ENCODE measurements at regions not wholly inside any gene's neighbourhood (a gene's known extent, or its start where the extent isn't known, plus 50 kb on each side); places are given as distances from the start of the nearest gene placed in this dataset.
"Not testable (repeated sequence)": the region's sequence is repeated elsewhere in the genome, so short reads cannot be mapped to it uniquely, and the experiment has no call there.

DNA sequence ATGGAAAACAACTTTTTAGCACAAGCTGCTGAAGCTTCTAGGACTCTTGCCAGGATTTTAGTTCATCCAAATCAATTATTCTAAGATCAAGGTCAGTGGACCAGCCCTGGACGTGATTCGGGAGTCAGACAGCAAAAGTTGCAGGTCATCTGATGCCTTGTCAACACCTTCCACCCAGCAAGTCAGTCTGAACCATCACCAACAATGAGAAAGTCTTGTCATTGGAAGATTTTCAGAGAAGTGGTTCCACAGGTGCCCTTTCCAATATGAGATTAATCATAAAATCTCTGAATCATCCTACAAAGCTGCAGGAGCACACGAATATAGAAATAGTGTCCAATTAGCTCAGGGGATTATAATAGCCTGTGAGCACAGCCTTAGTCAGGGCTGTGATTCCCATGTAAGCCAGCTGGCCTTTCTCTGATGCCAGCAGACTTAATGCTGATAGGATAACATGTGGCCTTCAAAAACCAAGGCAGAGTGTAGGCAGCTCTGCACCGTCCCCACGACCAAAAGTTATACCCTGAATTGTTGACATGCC, 445.0 kb upstream of the TRPC7 start:
- DNase-seq: no peak

DNA sequence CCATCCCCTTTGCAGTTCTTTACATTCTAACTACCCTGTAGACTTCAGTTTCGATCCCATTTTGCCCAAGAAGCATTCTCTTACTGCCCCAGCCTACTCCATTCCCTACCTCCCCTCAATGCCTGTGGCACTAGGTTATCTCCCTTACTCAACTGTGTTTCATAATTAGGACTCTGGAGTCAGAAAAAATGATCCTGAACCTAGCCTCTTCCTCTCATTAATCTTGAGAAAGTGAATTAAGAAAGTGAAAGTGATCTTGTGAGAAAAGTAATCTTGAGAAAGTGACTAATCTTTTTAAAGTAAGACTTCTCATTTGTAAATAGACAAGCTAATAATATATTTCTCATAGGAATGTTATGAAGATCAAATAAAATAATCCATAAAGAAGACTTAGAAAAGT, 444.0 kb upstream of the TRPC7 start:
- no peak for DNase-seq

DNA sequence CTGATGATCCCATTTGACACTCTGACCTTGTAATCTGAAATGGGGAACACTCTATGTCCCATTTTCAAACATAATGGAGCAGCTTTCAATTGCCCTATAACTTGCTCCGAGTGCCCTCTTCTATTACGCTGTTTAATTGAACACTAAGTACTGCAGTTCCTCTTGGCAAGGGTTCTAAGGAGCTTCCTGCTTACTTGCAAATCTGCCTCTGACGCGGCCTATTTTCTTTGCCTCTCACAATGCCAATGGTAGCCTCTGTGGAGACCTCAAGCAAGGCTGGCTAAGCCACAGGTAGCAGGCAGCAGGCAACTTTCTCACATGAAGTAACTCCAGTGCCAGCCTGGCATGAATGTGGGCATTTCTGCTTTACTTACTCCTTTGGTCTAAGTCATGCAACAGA, 443.4 kb upstream of the TRPC7 start:
- no peak for DNase-seq

DNA sequence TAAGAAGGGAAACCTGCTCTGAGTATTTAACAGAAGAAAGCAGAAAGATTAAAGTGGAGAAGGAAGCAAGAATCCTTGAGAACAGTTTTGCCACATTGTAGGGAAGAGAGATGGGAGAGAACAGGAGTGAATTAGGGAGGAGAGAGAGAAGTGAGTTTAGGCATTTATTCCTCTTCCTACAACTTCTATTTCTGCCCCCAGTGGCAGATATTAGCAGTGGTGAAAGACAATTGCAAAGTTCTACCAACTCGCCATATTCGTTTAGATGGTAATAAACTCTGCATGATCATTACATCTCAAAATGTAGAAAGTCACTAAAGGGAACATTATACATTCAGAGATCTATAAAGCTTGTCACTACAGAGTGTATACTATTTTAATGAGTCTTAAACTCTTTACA, 440.1 kb upstream of the TRPC7 start:
- DNase-seq: no peak

DNA sequence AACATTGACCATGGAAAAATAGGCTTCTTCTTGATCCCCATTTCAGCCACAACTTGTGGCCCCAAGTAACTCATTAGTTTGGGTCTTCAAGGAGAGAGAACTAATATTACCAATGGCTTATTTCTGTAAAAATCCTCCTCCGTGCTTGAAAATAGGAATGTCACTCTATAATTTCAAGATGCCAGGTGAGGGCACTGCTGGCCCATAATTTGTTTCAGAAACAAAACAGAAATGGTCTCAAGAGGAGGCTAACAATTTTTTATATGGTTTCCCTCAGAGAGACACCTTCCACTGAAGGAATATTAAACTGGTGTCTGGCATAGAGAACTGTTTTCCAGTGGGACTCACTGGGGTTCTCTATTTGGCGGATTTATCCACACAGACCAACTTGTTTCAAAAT, 437.0 kb upstream of the TRPC7 start:
- peak; percentile 33 for DNase-seq

DNA sequence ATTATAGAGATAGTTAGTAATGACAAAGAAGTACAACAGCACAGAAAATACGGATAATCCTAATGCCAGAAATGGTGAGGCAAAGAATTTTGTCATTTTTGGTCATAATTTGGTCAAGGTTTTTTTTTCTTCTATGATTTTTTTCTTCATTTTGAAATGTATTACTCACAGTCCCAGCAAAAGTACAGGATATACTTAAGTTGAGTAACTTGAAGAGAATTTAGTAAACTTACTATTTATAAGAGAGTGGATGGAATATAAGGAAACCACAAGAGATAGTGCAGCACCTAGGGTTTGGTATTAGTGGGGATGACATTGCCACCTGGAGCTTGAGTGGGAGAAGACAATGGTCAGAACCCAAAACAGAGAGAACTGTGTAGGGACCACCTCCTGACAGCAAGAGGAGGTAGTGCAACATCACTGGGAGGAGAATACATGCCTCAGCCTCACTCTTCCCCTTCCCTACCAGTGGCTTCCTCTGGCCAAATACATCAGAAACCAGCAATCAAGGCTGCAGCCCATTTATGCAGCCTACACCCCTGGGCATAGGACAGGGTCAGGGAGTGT, 434.5 kb upstream of the TRPC7 start:
- DNase-seq: no peak

DNA sequence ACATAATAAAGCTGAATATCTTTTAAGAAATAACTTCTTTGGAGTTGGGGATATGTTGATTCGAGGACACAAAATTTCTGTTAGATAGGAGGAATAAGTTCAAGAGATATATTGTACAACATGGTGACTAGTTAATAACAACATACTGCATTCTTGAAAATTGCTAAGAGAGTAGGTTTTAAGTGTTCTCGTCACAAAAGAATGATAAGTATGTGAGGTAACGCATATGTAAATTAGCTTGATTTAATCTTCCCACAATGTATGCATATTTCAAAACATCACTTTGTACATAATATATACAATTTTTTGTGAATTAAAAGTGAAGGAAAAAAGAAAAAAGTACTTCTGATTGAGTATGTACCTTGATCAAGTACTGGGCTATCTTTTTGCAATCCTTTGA, 428.0 kb upstream of the TRPC7 start:
- DNase-seq: no peak

DNA sequence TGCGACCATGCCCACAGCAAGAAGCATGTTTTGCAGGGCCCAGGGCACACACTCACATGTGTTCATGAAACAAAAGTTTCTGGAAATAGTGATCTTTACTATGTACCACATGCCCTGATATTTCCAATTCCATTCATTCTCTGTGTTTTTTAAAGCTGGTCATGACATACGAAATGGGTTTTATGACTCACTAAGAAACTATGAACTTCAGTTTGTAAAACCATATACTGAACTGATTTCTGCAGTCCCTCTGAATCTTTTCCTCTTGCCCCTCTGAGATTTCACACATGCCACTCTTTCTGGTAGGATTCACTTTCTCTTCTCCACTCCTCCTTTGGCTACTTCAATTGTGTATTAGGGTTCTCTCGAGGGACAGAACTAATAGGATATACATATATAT, 416.1 kb upstream of the TRPC7 start:
- no peak for DNase-seq

DNA sequence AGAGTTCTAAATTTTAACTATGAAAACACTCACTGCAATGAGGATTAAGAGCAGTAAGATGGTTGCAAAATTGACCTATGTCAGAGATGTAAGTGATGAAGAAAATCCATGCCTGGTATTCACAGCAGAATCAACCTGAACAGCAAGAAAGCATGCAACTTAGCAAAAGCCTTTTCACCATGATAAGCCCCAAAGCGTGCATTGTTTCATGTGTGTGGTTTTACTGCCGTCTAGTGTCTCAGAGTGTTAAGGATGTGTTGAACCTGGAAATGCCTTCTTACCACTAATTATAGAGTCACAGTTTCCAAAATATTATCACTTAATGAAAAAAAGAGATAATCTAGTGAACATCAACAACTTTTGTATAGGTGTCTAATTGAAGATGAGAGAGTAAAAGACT, 415.2 kb upstream of the TRPC7 start:
- DNase-seq: no peak

DNA sequence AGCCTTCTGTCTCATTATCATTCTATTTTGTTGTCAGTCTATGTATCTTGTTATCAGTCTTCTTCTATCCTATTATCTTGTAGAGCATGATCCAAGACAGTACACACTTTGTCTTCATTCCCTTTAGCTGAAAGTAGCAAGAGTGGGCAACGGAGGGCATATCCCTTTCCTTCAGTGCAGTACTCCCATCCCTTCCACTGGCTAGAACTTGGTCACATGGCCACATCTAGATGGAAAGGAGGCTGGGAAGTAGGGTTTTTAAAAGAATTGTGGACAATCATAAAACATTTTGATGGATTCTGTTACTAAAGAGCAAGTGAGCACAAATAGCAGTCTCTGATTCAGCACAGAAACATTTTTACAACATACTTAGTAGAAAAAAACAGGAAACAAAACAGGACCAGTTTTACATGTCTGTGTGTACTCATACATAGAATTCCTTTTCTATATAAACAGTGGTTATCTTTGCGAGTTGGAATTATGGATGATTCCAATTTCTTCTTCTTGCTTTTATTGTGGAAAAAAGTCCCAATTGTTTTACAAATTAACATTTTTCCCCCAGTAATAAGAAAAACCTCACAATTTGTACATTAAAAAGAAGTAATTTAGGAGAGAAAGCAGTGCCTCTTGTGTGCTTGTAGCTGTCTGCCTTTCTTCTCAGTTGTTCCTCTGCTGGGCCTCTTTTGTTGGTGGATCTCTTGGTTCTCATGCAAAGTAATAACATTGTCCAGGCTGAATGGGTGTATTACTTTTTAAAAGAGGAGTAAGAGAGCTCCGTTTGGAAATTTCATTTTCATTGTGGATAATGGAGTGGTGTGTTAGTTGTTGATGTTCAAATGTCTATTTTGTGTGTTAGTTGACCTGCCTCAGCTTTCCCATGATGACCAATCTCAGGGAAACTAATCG, 410.9 kb upstream of the TRPC7 start:
- DNase-seq: no peak

DNA sequence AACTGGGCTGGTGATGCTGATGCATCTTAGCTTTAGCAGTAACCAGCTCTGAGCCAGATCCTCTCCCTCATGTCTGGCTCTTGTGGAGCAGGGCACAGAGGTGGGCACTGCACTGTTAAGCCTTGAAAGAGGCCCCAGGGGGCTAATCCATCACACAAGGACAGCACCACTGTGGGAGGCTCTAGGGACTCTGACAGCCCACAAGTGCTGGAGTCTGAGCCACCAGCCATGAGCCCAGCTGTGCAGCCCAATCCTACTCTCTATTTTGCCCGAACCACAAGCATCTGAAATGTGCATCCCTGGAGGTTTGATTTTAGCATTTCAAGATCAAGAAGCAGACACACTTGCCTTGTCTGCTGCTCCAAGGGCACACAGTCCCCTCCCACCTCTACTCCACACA, 407.1 kb upstream of the TRPC7 start:
- DNase-seq: no peak

DNA sequence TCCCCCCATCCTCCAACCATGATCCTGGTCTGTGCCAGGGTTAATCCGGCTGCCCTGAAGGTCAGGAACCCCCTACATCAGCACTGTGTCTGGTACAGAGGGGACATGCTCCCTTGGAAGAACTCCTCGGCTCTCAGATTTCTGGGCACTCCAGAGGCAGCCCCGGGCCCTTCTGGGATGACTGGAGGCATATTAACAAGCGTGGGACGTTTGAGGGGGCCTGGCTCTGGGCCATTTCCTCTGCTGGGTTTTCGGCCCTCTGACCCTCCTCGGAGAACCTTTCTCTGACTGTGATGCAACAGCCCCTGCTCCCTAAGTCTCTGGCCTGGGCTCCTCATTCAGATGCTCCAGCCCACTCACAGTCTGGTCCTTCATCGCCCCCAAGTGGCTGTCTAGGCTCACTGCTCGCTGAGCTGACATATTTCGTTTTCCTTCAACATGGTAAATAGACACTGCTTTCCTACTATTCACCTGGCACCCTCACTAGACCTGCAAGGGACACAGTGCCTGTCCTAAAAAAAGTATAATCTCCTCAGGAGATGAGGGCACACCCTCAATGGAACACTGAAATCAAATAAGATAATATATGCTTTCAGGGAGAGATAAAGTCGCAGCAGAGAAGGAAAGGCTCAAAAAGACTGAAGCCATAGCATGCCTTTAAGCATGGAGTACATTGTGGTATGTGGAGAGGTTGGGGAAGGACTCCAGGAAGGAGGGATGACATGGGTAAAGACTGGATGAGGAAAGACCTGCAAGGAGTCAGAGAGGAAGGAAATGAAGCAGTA, 404.7 kb upstream of the TRPC7 start:
- no peak for DNase-seq

DNA sequence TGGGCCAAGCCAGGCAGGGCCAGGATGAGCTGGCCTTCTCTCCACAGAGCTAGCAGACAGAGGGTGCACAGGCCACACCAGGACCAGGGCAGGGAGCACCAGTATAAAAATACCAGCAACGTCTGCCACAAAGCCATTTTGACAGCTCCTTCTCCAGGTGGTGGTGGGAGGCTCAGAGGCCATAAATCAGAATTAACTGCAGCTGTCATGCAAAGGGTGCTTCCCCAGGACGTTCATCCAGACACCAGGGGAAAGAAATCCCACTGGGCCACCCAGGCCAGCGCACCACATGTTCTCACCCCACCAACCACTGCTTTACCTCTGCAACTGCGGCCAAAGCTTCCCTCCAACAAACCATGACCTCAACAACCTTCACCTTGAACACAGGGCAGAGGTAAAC, 403.7 kb upstream of the TRPC7 start:
- DNase-seq: no peak

DNA sequence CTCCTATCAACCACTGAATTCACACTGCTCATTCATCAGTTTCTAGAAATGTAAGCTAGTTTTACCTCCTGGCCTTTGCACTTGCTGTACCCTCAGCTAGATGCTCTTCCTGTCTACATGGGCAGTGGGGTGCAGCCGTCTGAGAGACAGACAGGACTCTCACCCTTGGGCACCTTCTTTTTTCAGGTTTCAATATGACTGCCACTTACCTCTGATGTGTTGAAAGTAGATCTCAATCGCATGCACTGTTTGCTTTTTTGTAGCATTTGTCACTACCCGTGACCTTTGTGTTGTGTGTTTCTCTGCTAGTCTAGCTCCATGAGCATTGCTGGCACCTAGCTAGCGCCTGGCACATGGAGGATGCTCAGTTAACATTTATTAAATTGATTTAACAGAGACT, 403.1 kb upstream of the TRPC7 start:
- DNase-seq: no peak

DNA sequence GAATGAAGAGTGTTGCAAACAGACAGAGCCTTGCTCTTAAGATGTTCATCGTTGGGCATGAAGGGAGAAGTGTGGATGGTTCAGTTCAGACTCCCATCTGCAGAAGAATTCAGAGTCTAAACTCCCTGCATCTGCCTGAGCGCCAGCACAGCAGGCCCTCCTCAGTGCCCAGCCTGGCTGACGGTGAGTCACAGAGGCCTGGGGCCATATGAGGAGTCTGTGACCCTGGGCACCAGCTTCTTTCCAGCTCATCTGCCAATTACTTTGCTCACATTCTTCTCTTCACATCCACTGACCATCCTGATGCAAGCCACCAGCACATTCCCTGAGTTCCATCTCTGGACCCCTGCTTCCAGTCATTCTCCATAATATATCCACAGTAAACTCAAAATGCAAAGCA, 401.1 kb upstream of the TRPC7 start:
- DNase-seq: no peak

DNA sequence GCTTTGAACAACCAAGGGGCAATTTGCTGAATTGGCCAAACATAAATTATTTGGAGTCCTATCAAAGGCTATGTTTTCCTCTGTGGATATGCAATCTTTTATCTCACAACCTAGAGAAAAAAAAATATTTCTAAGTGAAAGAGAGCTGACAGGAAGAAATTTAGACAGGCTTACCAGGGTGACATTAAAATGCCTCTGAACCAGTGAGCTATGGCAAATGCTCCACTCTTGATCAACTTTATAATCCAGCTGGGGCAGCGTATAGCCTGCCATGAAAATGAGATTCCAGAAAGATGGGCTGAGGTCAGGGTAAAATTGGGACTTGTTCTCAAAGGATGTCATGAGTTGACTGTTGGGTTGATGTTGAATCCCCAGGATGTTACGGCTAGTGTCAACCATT, 399.3 kb upstream of the TRPC7 start:
- DNase-seq: no peak

DNA sequence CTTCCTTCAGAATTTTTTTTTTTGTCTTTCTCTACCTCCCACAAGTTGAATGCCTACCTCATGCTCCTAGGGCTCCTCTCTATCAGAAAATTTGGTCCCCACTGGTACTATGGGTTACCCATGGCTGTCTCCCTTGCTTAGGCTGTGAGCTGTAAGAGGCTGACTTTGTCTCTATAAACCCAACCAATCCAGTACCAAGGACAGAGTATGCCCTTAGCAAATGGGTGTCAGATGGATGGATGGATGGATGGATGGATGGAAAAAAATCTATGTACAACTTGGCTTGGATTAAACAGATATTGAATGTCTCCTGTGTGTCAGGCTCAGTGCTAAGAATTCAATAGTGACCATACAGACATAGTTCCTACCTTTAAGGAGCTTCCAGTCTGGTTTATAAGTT, 398.2 kb upstream of the TRPC7 start:
- DNase-seq: no peak

DNA sequence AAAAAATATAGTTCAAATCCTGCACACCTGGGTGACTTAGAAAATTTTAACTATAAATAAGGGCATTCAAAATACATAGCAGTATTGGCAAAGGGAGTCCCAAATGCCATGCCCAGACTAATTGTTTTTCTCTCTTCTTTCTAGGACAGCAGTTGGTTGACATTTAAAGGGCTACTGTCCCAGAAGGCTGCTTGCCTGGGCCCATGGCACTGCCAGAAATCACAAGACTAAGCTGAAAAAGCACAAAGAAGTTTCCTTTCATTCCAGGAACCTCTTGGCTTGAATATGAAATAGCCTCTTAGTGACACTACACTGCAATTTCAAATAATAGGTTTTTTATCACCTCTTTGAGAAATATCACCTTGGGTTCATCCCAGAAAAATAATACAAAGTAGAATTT, 388.9 kb upstream of the TRPC7 start:
- DNase-seq: no peak

DNA sequence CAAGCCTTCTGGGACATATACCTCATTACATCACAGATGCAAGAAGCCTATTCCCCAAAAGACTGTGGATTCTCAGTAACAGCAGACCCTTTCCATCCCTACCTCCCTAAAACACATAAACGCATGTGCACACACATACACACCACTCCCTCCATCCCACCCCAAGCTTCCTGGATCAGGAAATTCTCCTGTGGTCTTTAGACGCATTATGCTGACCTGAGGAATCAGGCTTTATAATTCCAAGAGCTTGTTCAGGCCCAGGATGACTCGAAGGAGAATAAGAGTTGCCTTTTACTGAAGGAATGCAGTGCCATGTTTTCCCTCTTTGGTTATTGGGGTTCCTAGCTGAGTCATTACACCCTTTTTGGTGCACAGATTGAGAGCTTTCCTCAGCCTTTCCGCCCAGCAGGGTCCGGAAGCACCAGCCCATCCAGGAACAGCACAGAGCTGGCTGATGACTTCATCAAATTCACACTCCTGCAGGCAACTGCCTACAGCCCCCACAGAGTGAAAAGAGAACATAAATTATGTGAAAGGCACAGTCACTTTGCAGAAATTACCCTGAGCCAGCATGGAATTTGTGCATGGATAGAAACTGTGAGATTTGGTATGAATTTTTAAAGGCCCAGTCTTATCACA, 385.0 kb upstream of the TRPC7 start:
- no peak for DNase-seq

DNA sequence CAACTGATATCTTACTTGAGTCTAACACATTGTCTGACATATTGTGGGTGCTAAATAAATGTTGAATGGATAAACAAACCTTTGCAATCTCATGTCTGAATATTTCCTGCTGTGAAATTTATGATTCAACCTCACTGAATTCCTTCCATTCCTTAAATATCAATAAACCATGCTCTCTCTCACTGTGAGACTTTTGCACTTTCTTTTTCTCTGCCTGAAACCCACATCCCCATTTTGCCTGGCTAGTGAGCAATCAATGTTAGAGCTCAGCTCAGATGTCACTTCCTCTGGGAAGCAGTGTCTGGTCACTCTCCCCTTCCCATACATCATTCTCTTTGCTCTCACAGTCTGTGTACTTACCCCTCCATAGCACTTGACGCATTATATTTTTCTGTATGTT, 383.7 kb upstream of the TRPC7 start:
- no peak for DNase-seq

DNA sequence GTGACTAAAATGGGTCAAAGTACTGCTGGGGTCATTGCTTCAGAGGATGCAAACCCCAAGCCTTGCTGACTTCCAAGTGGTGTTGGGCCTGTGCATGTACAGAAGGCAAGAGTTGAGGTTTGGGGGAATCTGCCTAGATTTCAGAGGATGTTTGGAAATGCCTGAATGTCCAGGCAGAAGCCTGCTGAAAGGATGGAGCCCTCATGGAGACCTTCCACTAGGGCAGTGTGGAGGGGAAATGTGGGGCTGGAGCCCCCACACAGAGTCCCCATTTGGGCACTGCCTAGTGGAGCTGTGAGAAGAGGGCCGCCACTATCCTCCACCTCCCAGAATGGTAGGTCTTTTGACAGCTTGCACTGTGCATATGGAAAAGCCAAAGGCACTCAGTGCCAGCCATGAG, 377.7 kb upstream of the TRPC7 start:
- no peak for DNase-seq

DNA sequence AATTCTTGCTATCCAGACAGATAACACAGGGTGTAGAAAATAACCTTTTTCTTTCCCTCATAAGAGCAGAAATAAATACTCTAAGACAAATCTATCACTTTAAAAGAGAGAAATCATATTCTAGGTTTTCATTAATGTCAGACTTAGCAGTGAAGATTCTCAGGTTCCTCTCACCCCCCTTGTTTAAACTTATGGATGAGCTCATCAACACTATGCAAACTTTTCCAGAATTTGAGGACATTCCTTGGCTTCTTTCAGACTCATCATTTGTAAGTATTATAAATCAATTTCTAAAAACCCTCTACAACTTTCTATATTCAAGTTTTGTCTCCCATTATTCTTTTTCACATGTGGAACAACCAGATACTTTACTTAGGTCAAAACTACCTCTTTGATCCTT, 374.9 kb upstream of the TRPC7 start:
- no peak for DNase-seq

DNA sequence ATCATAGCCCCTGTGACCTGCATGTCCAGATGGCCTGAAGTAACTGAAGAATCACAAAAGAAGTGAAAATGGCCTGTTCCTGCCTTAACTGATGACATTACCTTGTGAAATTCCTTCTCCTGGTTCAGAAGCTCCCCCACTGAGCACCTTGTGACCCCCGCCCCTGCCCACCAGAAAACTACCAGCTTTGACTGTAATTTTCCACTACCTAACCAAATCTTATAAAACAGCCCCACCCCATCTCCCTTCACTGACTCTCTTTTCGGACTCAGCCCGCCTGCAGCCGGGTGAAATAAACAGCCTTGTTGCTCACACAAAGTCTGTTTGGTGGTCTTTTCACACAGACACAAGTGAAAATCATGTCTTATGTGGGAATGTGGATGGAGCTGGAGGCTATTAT, 373.9 kb upstream of the TRPC7 start:
- not testable (repeated sequence) for DNase-seq
